ENCODE measurements at regions not wholly inside any gene's neighbourhood (a gene's known extent, or its start where the extent isn't known, plus 50 kb on each side); places are given as distances from the start of the nearest gene placed in this dataset.
"Not testable (repeated sequence)": the region's sequence is repeated elsewhere in the genome, so short reads cannot be mapped to it uniquely, and the experiment has no call there.

- intact Hi-C loops (cut with micrococcal nuclease) = no loop called here
These were observed 697.8 kb downstream of the LRRIQ3 start for GRCh38 chr1:73500154-73500553.

- intact Hi-C loops (cut with micrococcal nuclease) = no loop called here
These were observed 698.3 kb downstream of the LRRIQ3 start for GRCh38 chr1:73499671-73500070.

GRCh38 chr1:73491621-73492020 is 706.4 kb downstream of the LRRIQ3 start:
- intact Hi-C loops (cut with micrococcal nuclease) = no loop called here

GRCh38 chr1:73475316-73475870 is 722.6 kb downstream of the LRRIQ3 start:
- intact Hi-C loops (cut with micrococcal nuclease) = no loop called here

- intact Hi-C loops (cut with micrococcal nuclease) = no loop called here
These were observed 725.2 kb downstream of the LRRIQ3 start for GRCh38 chr1:73472810-73473209.

- intact Hi-C loops (cut with micrococcal nuclease) = no loop called here
These were observed 730.2 kb downstream of the LRRIQ3 start for GRCh38 chr1:73467731-73468130.

GRCh38 chr1:73463873-73464272 is 734.1 kb downstream of the LRRIQ3 start:
- intact Hi-C loops (cut with micrococcal nuclease) = no loop called here

- intact Hi-C loops (cut with micrococcal nuclease) = no loop called here
These were observed 745.5 kb downstream of the LRRIQ3 start for GRCh38 chr1:73452522-73452921.

GRCh38 chr1:73450668-73451067 is 747.3 kb downstream of the LRRIQ3 start:
- intact Hi-C loops (cut with micrococcal nuclease) = not testable (repeated sequence)

GRCh38 chr1:73411479-73411878 is 786.5 kb downstream of the LRRIQ3 start:
- intact Hi-C loops (cut with micrococcal nuclease) = no loop called here

- intact Hi-C loops (cut with micrococcal nuclease) = no loop called here
These were observed 796.3 kb downstream of the LRRIQ3 start for GRCh38 chr1:73401666-73402065.

- intact Hi-C loops (cut with micrococcal nuclease) = no loop called here
These were observed 815.0 kb downstream of the LRRIQ3 start for GRCh38 chr1:73382966-73383365.

GRCh38 chr1:73366734-73367413 is 831.1 kb downstream of the LRRIQ3 start:
- intact Hi-C loops (cut with micrococcal nuclease) = no loop called here

GRCh38 chr1:73359001-73359400 is 839.0 kb downstream of the LRRIQ3 start:
- intact Hi-C loops (cut with micrococcal nuclease) = no loop called here

GRCh38 chr1:73356485-73356884 is 841.5 kb downstream of the LRRIQ3 start:
- intact Hi-C loops (cut with micrococcal nuclease) = no loop called here

- intact Hi-C loops (cut with micrococcal nuclease) = no loop called here
These were observed 854.0 kb downstream of the LRRIQ3 start for GRCh38 chr1:73343947-73344346.

- intact Hi-C loops (cut with micrococcal nuclease) = no loop called here
These were observed 864.0 kb downstream of the LRRIQ3 start for GRCh38 chr1:73333847-73334503.

GRCh38 chr1:73331726-73332125 is 866.2 kb downstream of the LRRIQ3 start:
- intact Hi-C loops (cut with micrococcal nuclease) = no loop called here

GRCh38 chr1:73327998-73328397 is 870.0 kb downstream of the LRRIQ3 start:
- intact Hi-C loops (cut with micrococcal nuclease) = no loop called here

GRCh38 chr1:73327180-73327793 is 870.7 kb downstream of the LRRIQ3 start:
- intact Hi-C loops (cut with micrococcal nuclease) = no loop called here

GRCh38 chr1:73326663-73327062 is 871.3 kb downstream of the LRRIQ3 start:
- intact Hi-C loops (cut with micrococcal nuclease) = no loop called here

GRCh38 chr1:73310797-73311381 is 887.1 kb downstream of the LRRIQ3 start:
- intact Hi-C loops (cut with micrococcal nuclease) = no loop called here
